IMR-90 (cell line): ENCODE measurements at regions not wholly inside any gene's neighbourhood (a gene's known extent, or its start where the extent isn't known, plus 50 kb on each side); places are given as distances from the start of the nearest gene placed in this dataset.

Experiments used
- ATAC-seq: fragments of 200-7000 bp; cut with Tn5 transposase; 2 replicates; pipeline ENCODE4 v1.9.1; 2020; ENCODE audit warnings: low read depth, mild to moderate bottlenecking, moderate library complexity
- BruUV-seq: library from RNA; stranded (reverse); fragments of 400-500 nt; replicated peaks from 2 replicates; lab custom pipeline; 2021; lab: Mats Ljungman, UMichigan
- CTCF ChIA-PET: fragments of 300-600 bp; formaldehyde crosslinking; extraction: SDS; loops from one replicate; lab custom pipeline; 2021; ENCODE audit warnings: antibody characterized with exemption; lab: Yijun Ruan, JAX
- POLR2A ChIA-PET: fragments of 300-600 bp; sonication (Branson Sonifier 250); formaldehyde crosslinking; loops from one replicate; lab custom pipeline; 2022; ENCODE audit warnings: antibody characterized with exemption; ENCODE audit not compliant: unreplicated experiment; lab: Charles Lee
- DNase-seq: peaks from one replicate; pipeline ENCODE4 v3.0.0; 2013
- H2AFZ ChIP-seq: replicated peaks from 2 replicates; pipeline ENCODE3; 2013; ENCODE audit warnings: low read length, mild to moderate bottlenecking; ENCODE audit not compliant: poor library complexity
- H2AK5ac ChIP-seq: 2 replicates; pipeline ENCODE4 v1.6.1; 2013; ENCODE audit warnings: low read depth, low read length, inconsistent platforms
- H2AK9ac ChIP-seq: replicated peaks from 2 replicates; pipeline ENCODE3; 2013; ENCODE audit warnings: mild to moderate bottlenecking, low read depth, low read length, moderate library complexity; ENCODE audit not compliant: poor library complexity
- H2BK120ac ChIP-seq: 2 replicates; pipeline ENCODE4 v1.6.1; 2013; ENCODE audit warnings: low read depth, low read length, inconsistent platforms
- H2BK15ac ChIP-seq: 3 replicates; pipeline ENCODE4 v1.6.1; 2013; ENCODE audit warnings: low read depth, low read length, inconsistent platforms
- H2BK20ac ChIP-seq: 2 replicates; pipeline ENCODE4 v1.6.1; 2013; ENCODE audit warnings: low read depth, mild to moderate bottlenecking, inconsistent platforms, low read length, moderate library complexity
- H2BK5ac ChIP-seq: 2 replicates; pipeline ENCODE4 v1.6.1; 2013; ENCODE audit warnings: mild to moderate bottlenecking, low read depth, low read length, inconsistent platforms; ENCODE audit not compliant: poor library complexity, severe bottlenecking
- H3K14ac ChIP-seq: replicated peaks from 2 replicates; pipeline ENCODE4 v1.6.1; 2013; ENCODE audit warnings: low read depth, low read length, inconsistent platforms
- H3K18ac ChIP-seq: 2 replicates; pipeline ENCODE4 v1.6.1; 2013; ENCODE audit warnings: low read depth, low read length, control low read depth
- H3K23ac ChIP-seq: 2 replicates; pipeline ENCODE4 v1.6.1; 2013; ENCODE audit warnings: low read depth, low read length, inconsistent platforms
- H3K27ac ChIP-seq: 2 replicates; pipeline ENCODE4 v1.5.1; 2013; ENCODE audit warnings: mild to moderate bottlenecking, control low read depth, low read length; ENCODE audit not compliant: insufficient read depth
- H3K27me3 ChIP-seq: 2 replicates; pipeline ENCODE4 v1.6.1; 2013; ENCODE audit warnings: low read length; ENCODE audit not compliant: control insufficient read depth, insufficient read depth
- H3K36me3 ChIP-seq: 2 replicates; pipeline ENCODE4 v1.6.1; 2013; ENCODE audit warnings: low read length, mixed read lengths; ENCODE audit not compliant: control insufficient read depth, insufficient read depth
- H3K4ac ChIP-seq: 2 replicates; pipeline ENCODE4 v1.6.1; 2013; ENCODE audit warnings: low read depth, low read length, inconsistent platforms
- H3K4me1 ChIP-seq: 2 replicates; pipeline ENCODE4 v1.6.1; 2013; ENCODE audit warnings: low read length, mixed read lengths; ENCODE audit not compliant: control insufficient read depth, insufficient read depth
- H3K4me2 ChIP-seq: 2 replicates; pipeline ENCODE4 v1.6.1; 2013; ENCODE audit warnings: low read depth, mild to moderate bottlenecking, control low read depth, low read length, moderate library complexity
- H3K4me3 ChIP-seq: 2 replicates; pipeline ENCODE4 v1.5.1; 2013; ENCODE audit warnings: low read depth, mild to moderate bottlenecking, control low read depth, low read length, moderate library complexity; ENCODE audit not compliant: insufficient read depth
- H3K56ac ChIP-seq: 2 replicates; pipeline ENCODE4 v1.6.1; 2013; ENCODE audit warnings: low read length, inconsistent platforms; ENCODE audit not compliant: insufficient read depth; ENCODE audit errors: extremely low read depth
- H3K79me1 ChIP-seq, 2 experiments: 2 replicates each; pipeline ENCODE4 v1.6.1; 2013; ENCODE audit warnings: low read length in 2 of 2, inconsistent platforms in 1 of 2, low read depth in 1 of 2
- H3K9ac ChIP-seq: 2 replicates; pipeline ENCODE4 v1.6.1; 2013; ENCODE audit warnings: low read depth, low read length, control low read depth
- H3K9me1 ChIP-seq: 2 replicates; pipeline ENCODE4 v1.6.1; 2013; ENCODE audit warnings: low read length, inconsistent platforms; ENCODE audit not compliant: insufficient read depth
- H3K9me3 ChIP-seq: 2 replicates; pipeline ENCODE4 v1.6.1; 2013; ENCODE audit warnings: low read length; ENCODE audit not compliant: control insufficient read depth, insufficient read depth
- H4K20me1 ChIP-seq: 2 replicates; pipeline ENCODE4 v1.6.1; 2013; ENCODE audit warnings: low read length, inconsistent platforms; ENCODE audit not compliant: insufficient read depth
- H4K5ac ChIP-seq: 2 replicates; pipeline ENCODE4 v1.6.1; 2013; ENCODE audit warnings: mild to moderate bottlenecking, low read depth, low read length, control low read depth
- H4K8ac ChIP-seq, 2 experiments: 2 replicates each; pipeline ENCODE4 v1.6.1; 2013; ENCODE audit warnings: low read depth in 2 of 2, low read length in 2 of 2, control low read depth in 1 of 2, inconsistent platforms in 1 of 2
- H4K91ac ChIP-seq: 2 replicates; pipeline ENCODE4 v1.6.1; 2013; ENCODE audit warnings: low read depth, low read length, inconsistent platforms; ENCODE audit not compliant: insufficient read depth
- CEBPB ChIP-seq: IDR thresholded peaks from 2 replicates; pipeline ENCODE4 v1.6.1; 2012; ENCODE audit warnings: low read depth, low read length, improper control_type of control experiment
- WGBS, 2 experiments: methylation state at CpG; one replicate each; pipeline versions ENCODE4 v1.1.5 to v1.1.7; 2013; ENCODE audit warnings: missing lambda C conversion rate in 2 of 2; ENCODE audit not compliant: insufficient read length in 1 of 2; ENCODE audit errors: extremely low coverage in 2 of 2; 5-methylcytosine and 5-hydroxymethylcytosine counted together
- dilution Hi-C: fragments of 300-500 bp; cut with HindIII; formaldehyde crosslinking; loops from one replicate; pipeline ENCODE4 v1.14.3; 2018; ENCODE audit warnings: low sequenced_read_pairs; ENCODE audit not compliant: unreplicated experiment
- in situ Hi-C: fragments of 300-500 bp; cut with MboI; formaldehyde crosslinking; loops from 3 replicates; pipeline ENCODE4 v1.14.3; 2019; ENCODE audit warnings: low sequenced_read_pairs, inconsistent platforms, mixed read lengths
- intact Hi-C: fragments of 100-400 bp; cut with micrococcal nuclease; formaldehyde crosslinking; loops from 2 replicates; pipeline ENCODE4 v1.10.0; 2022
- TF ChIP-seq, protein P1 (sequence below): fragments of 150-350 bp; IDR thresholded peaks from 2 replicates; pipeline ENCODE4 v1.6.1; 2016; ENCODE audit warnings: low read depth, mild to moderate bottlenecking, low read length, moderate library complexity, borderline replicate concordance

DNA sequence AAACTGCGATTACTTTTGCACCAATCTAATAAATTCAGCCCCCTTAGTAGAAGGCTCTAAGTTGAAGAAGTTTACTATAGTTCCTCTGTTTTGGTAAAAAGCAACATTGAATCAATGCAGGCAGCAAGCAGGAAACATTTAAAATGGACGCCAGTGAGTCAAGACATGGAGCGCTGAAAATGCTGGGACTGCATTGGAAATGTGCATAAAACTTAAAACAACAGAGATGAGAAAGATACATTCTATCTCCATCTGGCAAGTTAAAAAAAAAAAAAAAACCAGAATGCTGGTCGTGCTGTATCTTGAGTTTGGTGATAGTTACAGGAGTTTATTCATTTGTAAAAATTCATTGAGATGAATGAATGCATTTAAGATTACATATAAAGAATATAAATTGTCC, 117.0 kb upstream of the TWIST2 start:
- no peak overlapping the region for H3K27ac ChIP-seq
- no peak overlapping the region for H2AFZ ChIP-seq
- intact Hi-C loops = no loop called here
- peaks cover 2% of the 10 kb centered on the region; the same call in 1 of the 2 replicates for H3K9me3 ChIP-seq
- DNase-seq (no peak), ATAC-seq (no peak)
- H3K18ac ChIP-seq = no peak overlapping the region
- no peaks in the 10 kb centered on the region for H3K27me3 ChIP-seq
- in situ Hi-C loops = no loop called here
- no peak overlapping the region for H3K56ac ChIP-seq
- H2AK5ac ChIP-seq = no peak overlapping the region
- H3K14ac ChIP-seq = no peak overlapping the region
- H4K5ac ChIP-seq = no peak overlapping the region
- H3K4me3 ChIP-seq = no peak overlapping the region
- POLR2A ChIA-PET = no interaction called here
- no peak overlapping the region for H4K91ac ChIP-seq
- no peak overlapping the region for H2BK15ac ChIP-seq
- peaks cover 8% of the 10 kb centered on the region; the same call in 1 of the 2 replicates for H3K9me1 ChIP-seq
- no peak overlapping the region for H3K4ac ChIP-seq
- H3K36me3 ChIP-seq = no peaks in the 10 kb centered on the region
- H2AK9ac ChIP-seq = no peak overlapping the region
- no TSS peak for BruUV-seq
- TF ChIP-seq, protein P1, sequence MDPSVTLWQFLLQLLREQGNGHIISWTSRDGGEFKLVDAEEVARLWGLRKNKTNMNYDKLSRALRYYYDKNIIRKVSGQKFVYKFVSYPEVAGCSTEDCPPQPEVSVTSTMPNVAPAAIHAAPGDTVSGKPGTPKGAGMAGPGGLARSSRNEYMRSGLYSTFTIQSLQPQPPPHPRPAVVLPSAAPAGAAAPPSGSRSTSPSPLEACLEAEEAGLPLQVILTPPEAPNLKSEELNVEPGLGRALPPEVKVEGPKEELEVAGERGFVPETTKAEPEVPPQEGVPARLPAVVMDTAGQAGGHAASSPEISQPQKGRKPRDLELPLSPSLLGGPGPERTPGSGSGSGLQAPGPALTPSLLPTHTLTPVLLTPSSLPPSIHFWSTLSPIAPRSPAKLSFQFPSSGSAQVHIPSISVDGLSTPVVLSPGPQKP = no peak
- no peak for TF ChIP-seq CEBPB
- WGBS, 2 experiments = no CpG with 5 or more reads among the region's 4 CpGs
- H2BK5ac ChIP-seq = no peak overlapping the region
- H3K79me1 ChIP-seq = no peaks in the 10 kb centered on the region
- no peak overlapping the region for H3K9ac ChIP-seq
- dilution Hi-C loops = no loop called here
- CTCF ChIA-PET = no interaction called here
- no peak overlapping the region for H4K8ac ChIP-seq
- no peak overlapping the region for H2BK120ac ChIP-seq
- H3K4me1 ChIP-seq = peaks cover 19% of the 10 kb centered on the region; the same call in 1 of the 2 replicates
- no peaks in the 10 kb centered on the region for H4K20me1 ChIP-seq
- no peak overlapping the region for H3K4me2 ChIP-seq
- H3K23ac ChIP-seq = no peak overlapping the region
- no peak overlapping the region for H2BK20ac ChIP-seq
